GM19467 (cell line): ENCODE measurements at regions not wholly inside any gene's neighbourhood (a gene's known extent, or its start where the extent isn't known, plus 50 kb on each side); places are given as distances from the start of the nearest gene placed in this dataset.

Source experiments
- ATAC-seq: cut with Tn5 transposase; IDR thresholded peaks from one replicate; pipeline ENCODE4 v1.9.1; 2021; ENCODE audit warnings: mild to moderate bottlenecking, moderate library complexity; ENCODE audit not compliant: unreplicated experiment

- ATAC-seq, result no peak
Observed at GRCh38 chr2:106706283-106706682, 179.7 kb downstream of the ST6GAL2 start.

GRCh38 chr2:106708209-106708608 lies 177.8 kb downstream of the ST6GAL2 start:
- no peak for ATAC-seq

- no peak for ATAC-seq
Observed at GRCh38 chr2:106709229-106709628, 176.7 kb downstream of the ST6GAL2 start.

GRCh38 chr2:106719222-106719621 lies 166.7 kb downstream of the ST6GAL2 start:
- ATAC-seq, result no peak

GRCh38 chr2:106720026-106720425 lies 165.9 kb downstream of the ST6GAL2 start:
- ATAC-seq, result no peak

GRCh38 chr2:106724301-106724794 lies 161.6 kb downstream of the ST6GAL2 start:
- no peak for ATAC-seq

- no peak for ATAC-seq
Observed at GRCh38 chr2:106734165-106734564, 151.8 kb downstream of the ST6GAL2 start.

- no peak for ATAC-seq
Observed at GRCh38 chr2:106735807-106736206, 150.2 kb downstream of the ST6GAL2 start.

GRCh38 chr2:106736221-106736620 lies 149.7 kb downstream of the ST6GAL2 start:
- no peak for ATAC-seq

- ATAC-seq, result no peak
Observed at GRCh38 chr2:106745468-106745867, 140.5 kb downstream of the ST6GAL2 start.

- ATAC-seq, result no peak
Observed at GRCh38 chr2:106749823-106750222, 136.1 kb downstream of the ST6GAL2 start.
